BLaER1 treated with 17β-estradiol and CSF1 and Interleukin-3, amounts not matched to agents 10 nM and 100 nM (cell line): ENCODE measurements at regions not wholly inside any gene's neighbourhood (a gene's known extent, or its start where the extent isn't known, plus 50 kb on each side); places are given as distances from the start of the nearest gene placed in this dataset.
"Not testable (repeated sequence)": the region's sequence is repeated elsewhere in the genome, so short reads cannot be mapped to it uniquely, and the experiment has no call there.

Experiments
- H3K27ac ChIP-seq, 11 experiments: shearing (Covaris generic); formaldehyde crosslinking; 2 replicates each; pipeline ENCODE4 v1.8.1; 2022
- H3K27me3 ChIP-seq, 11 experiments: shearing (Covaris generic); formaldehyde crosslinking; 2 replicates each; pipeline ENCODE4 v1.8.1; 2022
- H3K36me3 ChIP-seq, 11 experiments: shearing (Covaris generic); formaldehyde crosslinking; 2 replicates each; pipeline ENCODE4 v1.8.1; 2022
- H3K4me1 ChIP-seq, 10 experiments: shearing (Covaris generic); formaldehyde crosslinking; 2 replicates each; pipeline ENCODE4 v1.8.1; 2022
- H3K4me2 ChIP-seq, 11 experiments: shearing (Covaris generic); formaldehyde crosslinking; 2 replicates each; pipeline ENCODE4 v1.8.1; 2022
- H3K4me3 ChIP-seq, 10 experiments: shearing (Covaris generic); formaldehyde crosslinking; 2 replicates each; pipeline ENCODE4 v1.8.1; 2022
- H3K9ac ChIP-seq, 11 experiments: shearing (Covaris generic); formaldehyde crosslinking; 2 replicates each; pipeline ENCODE4 v1.8.1; 2022
- H3K9me3 ChIP-seq, 11 experiments: shearing (Covaris generic); formaldehyde crosslinking; replicated peaks in 1 of 11; 2 replicates each; pipeline ENCODE4 v1.8.1; 2022
- H4K20me1 ChIP-seq, 11 experiments: shearing (Covaris generic); formaldehyde crosslinking; 2 replicates each; pipeline ENCODE4 v1.8.1; 2022
- Cebpa-rat ChIP-seq, 11 experiments: shearing (Covaris generic); IDR thresholded peaks; 2 replicates each; pipeline ENCODE4 v1.8.1; 2022

- Histone ChIP-seq H3K36me3 (no peaks in the 10 kb centered on the region), H3K9ac (no peak overlapping the region), H3K4me2 (no peak overlapping the region), H3K4me3 (no peak overlapping the region), H3K9me3 (peaks cover 7 to 20% (median 15%) of the 10 kb centered on the region in 11 experiments; a peak in 18 of 22 replicates), H4K20me1 (no peaks in the 10 kb centered on the region), H3K4me1 (no peaks in the 10 kb centered on the region), H3K27me3 (no peaks in the 10 kb centered on the region), H3K27ac (no peak overlapping the region)
- TF ChIP-seq Cebpa-rat (IDR thresholded peaks at IDR 0.05) = no peak
These were observed 1147.3 kb downstream of the NCAM2 start for GRCh38 chr21:22145545-22145944.

- Histone ChIP-seq H3K4me3 (no peak overlapping the region), H3K9ac (no peak overlapping the region), H3K4me2 (no peak overlapping the region), H3K27ac (no peak overlapping the region), H3K4me1 (no peaks in the 10 kb centered on the region), H3K27me3 (no peaks in the 10 kb centered on the region), H4K20me1 (no peaks in the 10 kb centered on the region), H3K9me3 (no peaks in the 10 kb centered on the region), H3K36me3 (no peaks in the 10 kb centered on the region)
- no peak for TF ChIP-seq Cebpa-rat (IDR thresholded peaks at IDR 0.05)
These were observed 1156.5 kb downstream of the NCAM2 start for GRCh38 chr21:22154579-22155274.

GRCh38 chr21:22164912-22165311 lies 1166.7 kb downstream of the NCAM2 start:
- H3K36me3 ChIP-seq = no peaks in the 10 kb centered on the region
- no peak overlapping the region for H3K27ac ChIP-seq
- no peak overlapping the region for H3K4me2 ChIP-seq
- no peaks in the 10 kb centered on the region for H3K9me3 ChIP-seq
- H3K4me1 ChIP-seq = no peaks in the 10 kb centered on the region
- TF ChIP-seq Cebpa-rat (IDR thresholded peaks at IDR 0.05) = no peak
- no peak overlapping the region for H3K4me3 ChIP-seq
- H3K9ac ChIP-seq = no peak overlapping the region
- H4K20me1 ChIP-seq = no peaks in the 10 kb centered on the region
- H3K27me3 ChIP-seq = no peaks in the 10 kb centered on the region

GRCh38 chr21:22174746-22175145 lies 1176.5 kb downstream of the NCAM2 start:
- Histone ChIP-seq H3K4me2 (no peak overlapping the region), H3K4me3 (no peak overlapping the region), H3K27me3 (no peaks in the 10 kb centered on the region), H3K9ac (no peak overlapping the region), H4K20me1 (no peaks in the 10 kb centered on the region), H3K36me3 (no peaks in the 10 kb centered on the region), H3K4me1 (no peaks in the 10 kb centered on the region), H3K27ac (no peak overlapping the region), H3K9me3 (no peaks in the 10 kb centered on the region)
- TF ChIP-seq Cebpa-rat (IDR thresholded peaks at IDR 0.05) = no peak

- no peaks in the 10 kb centered on the region for H3K4me1 ChIP-seq
- no peak for TF ChIP-seq Cebpa-rat (IDR thresholded peaks at IDR 0.05)
- H3K4me2 ChIP-seq = no peak overlapping the region
- no peaks in the 10 kb centered on the region for H4K20me1 ChIP-seq
- no peak overlapping the region for H3K4me3 ChIP-seq
- H3K27me3 ChIP-seq = no peaks in the 10 kb centered on the region
- no peaks in the 10 kb centered on the region for H3K36me3 ChIP-seq
- peaks cover 0 to 6% (median 0%) of the 10 kb centered on the region in 11 experiments; a peak in 1 of 22 replicates for H3K9me3 ChIP-seq
- no peak overlapping the region for H3K27ac ChIP-seq
- no peak overlapping the region for H3K9ac ChIP-seq
These were observed 1191.1 kb downstream of the NCAM2 start for GRCh38 chr21:22189278-22189677.

GRCh38 chr21:22191581-22191980 lies 1193.4 kb downstream of the NCAM2 start:
- Histone ChIP-seq H4K20me1 (no peaks in the 10 kb centered on the region), H3K9me3 (peaks cover 0 to 6% (median 0%) of the 10 kb centered on the region in 11 experiments; a peak in 1 of 22 replicates), H3K9ac (no peak overlapping the region), H3K4me2 (no peak overlapping the region), H3K36me3 (no peaks in the 10 kb centered on the region), H3K4me3 (no peak overlapping the region), H3K27me3 (no peaks in the 10 kb centered on the region), H3K27ac (no peak overlapping the region), H3K4me1 (no peaks in the 10 kb centered on the region)
- TF ChIP-seq Cebpa-rat (IDR thresholded peaks at IDR 0.05) = no peak

GRCh38 chr21:22192766-22193165 lies 1194.6 kb downstream of the NCAM2 start:
- no peaks in the 10 kb centered on the region for H4K20me1 ChIP-seq
- no peak overlapping the region for H3K27ac ChIP-seq
- 0 out of 22 replicates have a peak, but pooled peaks of 1 of the 11 experiments have one; percentile 11 for TF ChIP-seq Cebpa-rat (IDR thresholded peaks at IDR 0.05)
- peaks cover 0 to 6% (median 0%) of the 10 kb centered on the region in 11 experiments; a peak in 1 of 22 replicates for H3K9me3 ChIP-seq
- no peaks in the 10 kb centered on the region for H3K4me1 ChIP-seq
- H3K27me3 ChIP-seq = no peaks in the 10 kb centered on the region
- H3K9ac ChIP-seq = no peak overlapping the region
- no peak overlapping the region for H3K4me3 ChIP-seq
- H3K4me2 ChIP-seq = no peak overlapping the region
- H3K36me3 ChIP-seq = no peaks in the 10 kb centered on the region

- not testable (repeated sequence) for H4K20me1 ChIP-seq, H3K36me3 ChIP-seq, H3K27ac ChIP-seq, H3K9me3 ChIP-seq, H3K4me1 ChIP-seq, H3K4me2 ChIP-seq, H3K4me3 ChIP-seq, H3K27me3 ChIP-seq, H3K9ac ChIP-seq
These were observed 1196.8 kb downstream of the NCAM2 start for GRCh38 chr21:22194986-22195385.

GRCh38 chr21:22200378-22201092 lies 1202.3 kb downstream of the NCAM2 start:
- H3K4me1 ChIP-seq = no peaks in the 10 kb centered on the region
- no peaks in the 10 kb centered on the region for H3K9me3 ChIP-seq
- no peaks in the 10 kb centered on the region for H3K36me3 ChIP-seq
- no peak overlapping the region for H3K9ac ChIP-seq
- H3K4me3 ChIP-seq = no peak overlapping the region
- no peak overlapping the region for H3K27ac ChIP-seq
- H3K27me3 ChIP-seq = no peaks in the 10 kb centered on the region
- no peak overlapping the region for H3K4me2 ChIP-seq
- H4K20me1 ChIP-seq = no peaks in the 10 kb centered on the region
- TF ChIP-seq Cebpa-rat (IDR thresholded peaks at IDR 0.05) = no peak

- Histone ChIP-seq H3K4me1 (no peaks in the 10 kb centered on the region), H3K27me3 (no peaks in the 10 kb centered on the region), H3K4me3 (no peak overlapping the region), H4K20me1 (no peaks in the 10 kb centered on the region), H3K4me2 (no peak overlapping the region), H3K27ac (no peak overlapping the region), H3K9me3 (no peaks in the 10 kb centered on the region), H3K9ac (no peak overlapping the region), H3K36me3 (no peaks in the 10 kb centered on the region)
- TF ChIP-seq Cebpa-rat (IDR thresholded peaks at IDR 0.05) = no peak
These were observed 1202.9 kb downstream of the NCAM2 start for GRCh38 chr21:22201126-22201525.
